WERI-Rb-1 (cell line): ENCODE measurements at regions not wholly inside any gene's neighbourhood (a gene's known extent, or its start where the extent isn't known, plus 50 kb on each side); places are given as distances from the start of the nearest gene placed in this dataset.
"Not testable (repeated sequence)": the region's sequence is repeated elsewhere in the genome, so short reads cannot be mapped to it uniquely, and the experiment has no call there.

Experiments used
- DNase-seq: peaks from one replicate; pipeline ENCODE4 v3.0.0-alpha.2; 2020
- H3K27ac ChIP-seq: fragments of 250-450 bp; sonication (Bioruptor Pico); 2 replicates; pipeline ENCODE4 v1.5.1; 2020; ENCODE audit warnings: mild to moderate bottlenecking, moderate library complexity
- H3K27me3 ChIP-seq: fragments of 250-450 bp; sonication (Bioruptor Pico); 2 replicates; pipeline ENCODE4 v1.5.1; 2021; ENCODE audit warnings: mild to moderate bottlenecking, low read depth, moderate library complexity; ENCODE audit not compliant: insufficient read depth, severe bottlenecking
- H3K36me3 ChIP-seq: fragments of 250-450 bp; sonication (Bioruptor Pico); 2 replicates; pipeline ENCODE4 v1.5.1; 2020; ENCODE audit warnings: mild to moderate bottlenecking, moderate library complexity
- H3K4me3 ChIP-seq: 2 replicates; pipeline ENCODE4 v1.5.1; 2011; ENCODE audit warnings: low read depth, mild to moderate bottlenecking, control low read depth, low read length
- H3K9me3 ChIP-seq: fragments of 250-450 bp; sonication (Bioruptor Pico); 2 replicates; pipeline ENCODE4 v1.5.1; 2021; ENCODE audit warnings: mild to moderate bottlenecking, moderate library complexity; ENCODE audit not compliant: severe bottlenecking
- CTCF ChIP-seq: IDR thresholded peaks from 2 replicates; pipeline ENCODE4 v1.5.1; 2011; ENCODE audit warnings: low read depth, mild to moderate bottlenecking, control low read depth, inconsistent platforms, low read length

GRCh38 chrX:79026742-79027141 is 81.6 kb downstream of the P2RY10 start:
- not testable (repeated sequence) for H3K27me3 ChIP-seq, H3K4me3 ChIP-seq, H3K27ac ChIP-seq, H3K9me3 ChIP-seq, H3K36me3 ChIP-seq, DNase-seq

GRCh38 chrX:79035421-79035820 is 90.2 kb downstream of the P2RY10 start:
- Histone ChIP-seq H3K27me3 (peaks cover 2% of the 10 kb centered on the region), H3K27ac (no peak overlapping the region), H3K36me3 (no peaks in the 10 kb centered on the region)

GRCh38 chrX:79036157-79036880 is 91.1 kb downstream of the P2RY10 start:
- Histone ChIP-seq H3K9me3 (no peaks in the 10 kb centered on the region), H3K36me3 (no peaks in the 10 kb centered on the region), H3K27me3 (peaks cover 2% of the 10 kb centered on the region), H3K27ac (no peak overlapping the region), H3K4me3 (no peak overlapping the region)
- no peak for TF ChIP-seq CTCF
- DNase-seq, result no peak

More at GRCh38 chrX:79035421-79035820, 90.2 kb downstream of the P2RY10 start:
- DNase-seq, result no peak
- no peak overlapping the region for H3K4me3 ChIP-seq
- no peak for TF ChIP-seq CTCF
- H3K9me3 ChIP-seq, result no peaks in the 10 kb centered on the region

GRCh38 chrX:79065696-79066095 is 78.8 kb upstream of the GPR174 start:
- Histone ChIP-seq H3K36me3 (no peaks in the 10 kb centered on the region), H3K9me3 (no peaks in the 10 kb centered on the region), H3K4me3 (no peak overlapping the region), H3K27ac (no peak overlapping the region), H3K27me3 (no peaks in the 10 kb centered on the region)
- DNase-seq, result no peak
- no peak for TF ChIP-seq CTCF

GRCh38 chrX:79078114-79078513 is 66.4 kb upstream of the GPR174 start:
- no peak for DNase-seq

GRCh38 chrX:79079477-79079876 is 65.0 kb upstream of the GPR174 start:
- DNase-seq, result no peak
- H3K27me3 ChIP-seq, result peaks cover 15% of the 10 kb centered on the region
- no peaks in the 10 kb centered on the region for H3K9me3 ChIP-seq
- H3K27ac ChIP-seq, result no peak overlapping the region
- no peak overlapping the region for H3K4me3 ChIP-seq
- no peak for TF ChIP-seq CTCF
- no peaks in the 10 kb centered on the region for H3K36me3 ChIP-seq

More at GRCh38 chrX:79078114-79078513, 66.4 kb upstream of the GPR174 start:
- H3K4me3 ChIP-seq, result no peak overlapping the region
- H3K27ac ChIP-seq, result no peak overlapping the region
- H3K9me3 ChIP-seq, result no peaks in the 10 kb centered on the region
- no peaks in the 10 kb centered on the region for H3K36me3 ChIP-seq
- no peak for TF ChIP-seq CTCF
- peaks cover 9% of the 10 kb centered on the region for H3K27me3 ChIP-seq
